B cell (primary cell): ENCODE measurements at regions not wholly inside any gene's neighbourhood (a gene's known extent, or its start where the extent isn't known, plus 50 kb on each side); places are given as distances from the start of the nearest gene placed in this dataset.

Source experiments
- ATAC-seq: fragments of 200-7000 bp; cut with Tn5 transposase; one replicate; pipeline ENCODE4 v1.10.0; 2021; ENCODE audit warnings: low read depth, mild to moderate bottlenecking, moderate number of reproducible peaks, moderate library complexity
- CTCF ChIA-PET: fragments of 350-600 bp; sonication (Branson Sonifier 250); formaldehyde crosslinking; loops from one replicate; lab custom pipeline; 2021; ENCODE audit warnings: antibody characterized with exemption, inconsistent platforms; lab: Charles Lee
- POLR2A ChIA-PET: fragments of 350-600 bp; sonication (Branson Sonifier 250); formaldehyde crosslinking; loops from one replicate; lab custom pipeline; 2021; ENCODE audit warnings: antibody characterized with exemption; lab: Charles Lee
- DNase-seq: peaks from one replicate; pipeline ENCODE4 v3.0.0; 2013
- H2AFZ ChIP-seq: 2 replicates; pipeline ENCODE4 v1.6.1; 2012; ENCODE audit warnings: mild to moderate bottlenecking, low read depth, low read length; ENCODE audit not compliant: insufficient read depth, poor library complexity, severe bottlenecking
- H3K27ac ChIP-seq, 2 donors: 1 replicate in 1 of 2; 2 replicates in 1 of 2; pipeline ENCODE4 v1.5.1; 2012 to 2013; ENCODE audit warnings: low read length in 2 of 2, mild to moderate bottlenecking in 2 of 2, moderate library complexity in 1 of 2
- H3K27me3 ChIP-seq, 4 experiments: fragments of 200-600 bp in 1 of 4; sonication (generic) in 1 of 4; replicated peaks in 1 of 4; 1 replicate in 2 of 4; 2 replicates in 2 of 4; pipeline versions ENCODE4 v1.6.1 to v1.7.0; 2013 to 2016; ENCODE audit warnings: low read length in 3 of 4, mild to moderate bottlenecking in 2 of 4, mixed read lengths in 1 of 4, moderate library complexity in 1 of 4; ENCODE audit not compliant: insufficient read depth in 4 of 4, control insufficient read depth in 3 of 4; ENCODE audit errors: control extremely low read depth in 1 of 4
- H3K36me3 ChIP-seq, 2 experiments: replicated peaks in 1 of 2; 1 replicate in 1 of 2; 2 replicates in 1 of 2; pipeline versions ENCODE4 v1.6.1 to v1.7.1; 2013; ENCODE audit warnings: low read length in 1 of 2; ENCODE audit not compliant: insufficient read depth in 2 of 2, control insufficient read depth in 1 of 2; ENCODE audit errors: control extremely low read depth in 1 of 2, extremely low read depth in 1 of 2
- H3K4me1 ChIP-seq, 2 donors: fragments of 200-600 bp in 1 of 2; sonication (generic) in 1 of 2; 1 replicate in 1 of 2; 2 replicates in 1 of 2; pipeline versions ENCODE4 v1.5.1 to v1.6.1; 2013 to 2017; ENCODE audit warnings: low read length in 2 of 2; ENCODE audit not compliant: control insufficient read depth in 2 of 2, insufficient read depth in 2 of 2
- H3K4me2 ChIP-seq: replicated peaks from 2 replicates; pipeline ENCODE3; 2012; ENCODE audit warnings: mild to moderate bottlenecking, low read depth, low read length; ENCODE audit not compliant: poor library complexity, severe bottlenecking
- H3K4me3 ChIP-seq, 5 experiments: fragments of 200-600 bp in 1 of 5; sonication (generic) in 1 of 5; 1 replicate in 3 of 5; 2 replicates in 2 of 5; pipeline versions ENCODE4 v1.5.1 to v1.7.0; 2011 to 2016; ENCODE audit warnings: low read length in 4 of 5, mild to moderate bottlenecking in 4 of 5, low read depth in 2 of 5, control low read depth in 1 of 5, moderate library complexity in 1 of 5; ENCODE audit not compliant: insufficient read depth in 1 of 5; ENCODE audit errors: control extremely low read depth in 1 of 5, extremely low read depth in 1 of 5
- H3K79me2 ChIP-seq: fragments of 200-600 bp; sonication (generic); one replicate; pipeline ENCODE4 v1.6.0; 2016; ENCODE audit warnings: low read length; ENCODE audit not compliant: control insufficient read depth, insufficient read depth
- H3K9ac ChIP-seq: fragments of 200-600 bp; sonication (generic); 2 replicates; pipeline ENCODE4 v1.6.1; 2017; ENCODE audit warnings: mild to moderate bottlenecking, low read length, moderate library complexity
- H3K9me3 ChIP-seq, 3 donors: one replicate each; pipeline versions ENCODE4 v1.6.1 to v1.7.1; 2013; ENCODE audit warnings: low read length in 2 of 3; ENCODE audit not compliant: control insufficient read depth in 2 of 3, insufficient read depth in 1 of 3; ENCODE audit errors: control extremely low read depth in 1 of 3
- H4K20me1 ChIP-seq: 2 replicates; pipeline ENCODE4 v1.6.0; 2012; ENCODE audit warnings: mild to moderate bottlenecking, low read length; ENCODE audit not compliant: insufficient read depth, control insufficient read depth, poor library complexity, severe bottlenecking
- H3K27ac Mint-ChIP-seq: one replicate; pipeline ENCODE4 v1.8.0; 2021; ENCODE audit warnings: mixed read lengths
- H3K27me3 Mint-ChIP-seq: one replicate; pipeline ENCODE4 v1.8.0; 2021; ENCODE audit warnings: mixed read lengths
- H3K4me1 Mint-ChIP-seq: one replicate; pipeline ENCODE4 v1.8.0; 2021; ENCODE audit warnings: mixed read lengths
- H3K4me3 Mint-ChIP-seq: one replicate; pipeline ENCODE4 v1.8.0; 2021; ENCODE audit warnings: mixed read lengths
- H3K9me3 Mint-ChIP-seq: one replicate; pipeline ENCODE4 v1.8.0; 2022; ENCODE audit warnings: mixed read lengths; ENCODE audit not compliant: insufficient read depth
- EZH2 ChIP-seq: IDR thresholded peaks from 2 replicates; pipeline ENCODE4 v1.6.1; 2012; ENCODE audit warnings: borderline replicate concordance, low read depth, mild to moderate bottlenecking, moderate library complexity, low read length; ENCODE audit not compliant: insufficient read depth, poor library complexity, severe bottlenecking
- WGBS: methylation state at CpG from one replicate; pipeline ENCODE4 v1.1.5; 2013; ENCODE audit warnings: missing lambda C conversion rate; ENCODE audit not compliant: insufficient coverage; 5-methylcytosine and 5-hydroxymethylcytosine counted together
- intact Hi-C: fragments of 100-400 bp; cut with micrococcal nuclease; formaldehyde crosslinking; loops from one replicate; pipeline ENCODE4 v1.10.0; 2022
- TF ChIP-seq, protein P1 (sequence below): fragments of 200-600 bp; IDR thresholded peaks from one replicate; pipeline ENCODE4 v1.8.0; 2022; ENCODE audit warnings: antibody characterized with exemption, mild to moderate bottlenecking

DNA sequence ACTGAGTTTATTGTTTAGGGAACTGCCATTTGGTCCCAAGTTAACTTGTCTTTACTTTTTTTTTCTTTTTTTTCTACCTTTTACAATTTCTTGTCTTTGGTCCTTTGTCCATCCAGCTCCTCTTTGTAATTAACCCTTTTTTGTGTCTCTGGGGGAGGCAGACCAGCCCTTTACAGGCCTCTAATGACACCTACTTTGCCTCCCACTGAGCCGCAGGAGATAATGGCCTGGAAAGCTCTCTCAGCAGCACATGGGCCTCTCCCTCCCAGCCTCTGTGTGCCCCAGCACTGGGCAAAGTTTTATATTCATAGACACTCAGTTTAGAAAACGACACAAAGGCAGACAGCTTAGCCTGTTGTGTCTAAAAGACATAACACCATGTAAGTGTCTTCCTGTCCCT is 480.4 kb downstream of the SOX6 start:
- Histone ChIP-seq H3K36me3 (no peaks in the 10 kb centered on the region), H3K4me3 (no peak overlapping the region), H3K79me2 (no peaks in the 10 kb centered on the region), H3K27ac (no peak overlapping the region), H3K4me2 (no peak overlapping the region), H3K9me3 (no peaks in the 10 kb centered on the region), H3K9ac (no peak overlapping the region), H4K20me1 (no peaks in the 10 kb centered on the region), H2AFZ (no peak overlapping the region), H3K4me1 (no peaks in the 10 kb centered on the region), H3K27me3 (no peaks in the 10 kb centered on the region)
- no peaks in the 10 kb centered on the region for H3K4me1 Mint-ChIP-seq
- ChIA-PET CTCF (no interaction called here), POLR2A (no interaction called here)
- intact Hi-C loops: no loop called here
- H3K9me3 Mint-ChIP-seq: no peaks in the 10 kb centered on the region
- H3K27me3 Mint-ChIP-seq: no peaks in the 10 kb centered on the region
- H3K27ac Mint-ChIP-seq: no peak overlapping the region
- DNase-seq: no peak
- ATAC-seq: no peak
- H3K4me3 Mint-ChIP-seq: no peak overlapping the region
- 75% methylated on average over 2 of the region's 2 CpGs for WGBS
- TF ChIP-seq, protein P1, sequence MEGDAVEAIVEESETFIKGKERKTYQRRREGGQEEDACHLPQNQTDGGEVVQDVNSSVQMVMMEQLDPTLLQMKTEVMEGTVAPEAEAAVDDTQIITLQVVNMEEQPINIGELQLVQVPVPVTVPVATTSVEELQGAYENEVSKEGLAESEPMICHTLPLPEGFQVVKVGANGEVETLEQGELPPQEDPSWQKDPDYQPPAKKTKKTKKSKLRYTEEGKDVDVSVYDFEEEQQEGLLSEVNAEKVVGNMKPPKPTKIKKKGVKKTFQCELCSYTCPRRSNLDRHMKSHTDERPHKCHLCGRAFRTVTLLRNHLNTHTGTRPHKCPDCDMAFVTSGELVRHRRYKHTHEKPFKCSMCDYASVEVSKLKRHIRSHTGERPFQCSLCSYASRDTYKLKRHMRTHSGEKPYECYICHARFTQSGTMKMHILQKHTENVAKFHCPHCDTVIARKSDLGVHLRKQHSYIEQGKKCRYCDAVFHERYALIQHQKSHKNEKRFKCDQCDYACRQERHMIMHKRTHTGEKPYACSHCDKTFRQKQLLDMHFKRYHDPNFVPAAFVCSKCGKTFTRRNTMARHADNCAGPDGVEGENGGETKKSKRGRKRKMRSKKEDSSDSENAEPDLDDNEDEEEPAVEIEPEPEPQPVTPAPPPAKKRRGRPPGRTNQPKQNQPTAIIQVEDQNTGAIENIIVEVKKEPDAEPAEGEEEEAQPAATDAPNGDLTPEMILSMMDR: no peak
- TF ChIP-seq EZH2: no peak

DNA sequence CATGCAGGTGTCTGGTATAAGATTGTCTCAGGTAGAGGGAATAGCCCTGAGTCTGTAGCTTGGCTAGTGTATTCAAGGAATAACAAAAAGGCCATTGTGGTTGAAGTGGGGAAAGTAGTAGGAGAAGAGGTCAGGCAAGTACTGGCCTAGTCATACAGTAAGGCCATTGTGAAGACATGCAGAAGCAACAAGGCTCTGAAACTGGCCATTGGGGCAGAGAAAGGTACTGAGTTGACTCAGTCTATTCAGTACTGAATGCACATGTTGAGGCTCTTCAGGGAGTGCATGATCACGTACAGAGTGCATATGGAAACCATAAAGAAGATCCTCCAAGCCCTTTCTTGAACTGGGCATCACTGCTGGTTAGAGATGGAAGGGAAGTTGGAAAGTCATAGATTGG is 477.6 kb downstream of the SOX6 start:
- Histone ChIP-seq H3K79me2 (no peaks in the 10 kb centered on the region), H3K36me3 (no peaks in the 10 kb centered on the region), H3K27me3 (no peaks in the 10 kb centered on the region), H3K27ac (no peak overlapping the region), H3K4me2 (no peak overlapping the region), H2AFZ (no peak overlapping the region), H3K9ac (no peak overlapping the region), H3K4me1 (no peaks in the 10 kb centered on the region), H3K4me3 (no peak overlapping the region), H3K9me3 (no peaks in the 10 kb centered on the region), H4K20me1 (no peaks in the 10 kb centered on the region)
- intact Hi-C loops: no loop called here
- TF ChIP-seq EZH2: no peak
- TF ChIP-seq, protein P1: no peak
- ATAC-seq: no peak
- Mint-ChIP-seq H3K27me3 (no peaks in the 10 kb centered on the region), H3K4me3 (no peak overlapping the region), H3K27ac (no peak overlapping the region), H3K9me3 (no peaks in the 10 kb centered on the region), H3K4me1 (no peaks in the 10 kb centered on the region)
- WGBS: 67% methylated on average over 1 of the region's 1 CpG
- POLR2A ChIA-PET: no interaction called here
- no peak for DNase-seq
- CTCF ChIA-PET: no interaction called here
